Activated naive CD8-positive, alpha-beta T cell treated with anti-CD3 and anti-CD28 coated beads, Interleukin-2, amount 10 ng/mL, durations not matched to agents 7 days and 5 days (primary cell): ENCODE measurements at regions not wholly inside any gene's neighbourhood (a gene's known extent, or its start where the extent isn't known, plus 50 kb on each side); places are given as distances from the start of the nearest gene placed in this dataset.

Source experiments
- ATAC-seq: fragments of 150-1000 bp; cut with Tn5 transposase; one replicate; pipeline ENCODE4 v1.10.0; 2021; ENCODE audit warnings: low read depth, moderate library complexity
- POLR2A ChIA-PET: fragments of 350-600 bp; sonication (Branson Sonifier 250); formaldehyde crosslinking; loops from one replicate; lab custom pipeline; 2021; ENCODE audit warnings: antibody characterized with exemption; lab: Charles Lee
- DNase-seq: peaks from one replicate; pipeline ENCODE4 v3.0.0; 2021
- H3K27ac Mint-ChIP-seq: one replicate; pipeline ENCODE4 v1.8.0; 2022; ENCODE audit warnings: mild to moderate bottlenecking, mixed read lengths
- H3K27me3 Mint-ChIP-seq: one replicate; pipeline ENCODE4 v1.8.0; 2022; ENCODE audit warnings: mild to moderate bottlenecking, moderate library complexity, mixed read lengths
- H3K36me3 Mint-ChIP-seq: one replicate; pipeline ENCODE4 v1.8.0; 2021; ENCODE audit warnings: mild to moderate bottlenecking, mixed read lengths
- H3K4me1 Mint-ChIP-seq: one replicate; pipeline ENCODE4 v1.8.0; 2021; ENCODE audit warnings: mixed read lengths
- H3K4me3 Mint-ChIP-seq: one replicate; pipeline ENCODE4 v1.8.0; 2022; ENCODE audit warnings: mild to moderate bottlenecking, moderate library complexity, mixed read lengths
- H3K9me3 Mint-ChIP-seq: one replicate; pipeline ENCODE4 v1.8.0; 2021; ENCODE audit warnings: mixed read lengths

DNA sequence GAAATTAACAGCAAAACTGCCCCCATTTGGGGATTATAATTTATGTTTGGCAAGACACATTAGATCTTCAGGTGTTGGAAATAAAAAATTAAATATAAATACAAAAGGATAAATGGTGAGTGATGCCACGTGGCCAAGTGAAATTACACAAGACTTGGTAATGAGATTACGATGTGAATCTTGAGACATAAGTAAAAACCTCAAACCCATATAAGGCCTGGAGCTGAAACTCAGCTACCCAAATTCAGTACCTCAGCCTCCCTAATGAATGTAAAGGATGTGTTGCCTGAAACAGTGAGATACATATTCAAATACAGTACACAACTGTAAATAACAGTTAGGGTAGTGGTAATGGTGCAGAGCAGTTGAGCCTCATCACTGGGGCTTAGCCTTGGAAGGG lies 1146.6 kb downstream of the OTOL1 start:
- H3K36me3 Mint-ChIP-seq = no peaks in the 10 kb centered on the region
- no peaks in the 10 kb centered on the region for H3K27me3 Mint-ChIP-seq
- DNase-seq (no peak), ATAC-seq (no peak)
- no peak overlapping the region for H3K4me3 Mint-ChIP-seq
- POLR2A ChIA-PET = no interaction called here
- no peaks in the 10 kb centered on the region for H3K9me3 Mint-ChIP-seq
- H3K4me1 Mint-ChIP-seq = no peaks in the 10 kb centered on the region
- H3K27ac Mint-ChIP-seq = no peak overlapping the region

DNA sequence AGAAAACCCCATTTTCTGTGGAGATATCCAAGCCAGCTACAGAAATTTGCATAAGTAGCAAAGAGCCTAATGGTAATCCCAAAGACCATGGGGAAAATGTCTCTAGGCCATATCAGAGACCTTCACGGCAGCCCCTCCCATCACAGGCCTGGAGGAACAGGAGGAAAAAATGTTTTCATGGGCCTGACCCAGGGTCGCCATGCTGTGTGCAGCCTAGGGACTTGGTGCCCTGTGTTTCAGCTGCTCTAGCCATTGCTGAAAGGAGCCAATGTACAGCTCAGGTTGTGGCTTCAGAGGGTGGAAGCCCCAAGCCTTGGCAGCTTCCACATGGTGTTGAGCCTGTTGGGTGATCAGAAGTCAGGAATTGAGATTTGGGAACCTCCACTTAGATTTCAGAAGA lies 1150.7 kb downstream of the OTOL1 start:
- H3K9me3 Mint-ChIP-seq = no peaks in the 10 kb centered on the region
- no peaks in the 10 kb centered on the region for H3K36me3 Mint-ChIP-seq
- no peak overlapping the region for H3K27ac Mint-ChIP-seq
- no peak for DNase-seq
- H3K27me3 Mint-ChIP-seq = no peaks in the 10 kb centered on the region
- no peak overlapping the region for H3K4me3 Mint-ChIP-seq
- no peaks in the 10 kb centered on the region for H3K4me1 Mint-ChIP-seq
- no peak for ATAC-seq
- POLR2A ChIA-PET = no interaction called here

DNA sequence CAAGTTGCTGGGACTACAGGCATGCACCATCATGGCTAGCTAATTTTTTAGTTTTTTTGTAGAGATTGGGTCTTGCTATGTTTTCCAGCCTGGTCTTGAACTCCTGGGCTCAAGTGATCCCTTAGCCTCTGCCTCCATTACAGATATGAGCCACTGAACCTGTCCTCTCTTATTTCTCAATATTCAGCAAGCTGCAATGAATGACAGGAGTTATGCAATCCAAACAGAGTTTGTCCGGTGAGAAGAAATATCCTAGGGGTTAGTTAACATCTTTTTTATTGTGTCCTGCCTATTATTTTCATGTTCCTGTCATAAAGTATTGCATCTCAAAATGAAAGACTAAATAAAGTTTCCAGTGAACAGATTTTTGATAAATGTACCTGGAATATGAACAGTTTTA lies 1161.4 kb downstream of the OTOL1 start:
- no peaks in the 10 kb centered on the region for H3K4me1 Mint-ChIP-seq
- H3K27ac Mint-ChIP-seq = no peak overlapping the region
- H3K36me3 Mint-ChIP-seq = no peaks in the 10 kb centered on the region
- H3K4me3 Mint-ChIP-seq = no peak overlapping the region
- no peak for DNase-seq
- no peaks in the 10 kb centered on the region for H3K27me3 Mint-ChIP-seq
- POLR2A ChIA-PET = no interaction called here
- peaks cover 2% of the 10 kb centered on the region for H3K9me3 Mint-ChIP-seq
- ATAC-seq = no peak

DNA sequence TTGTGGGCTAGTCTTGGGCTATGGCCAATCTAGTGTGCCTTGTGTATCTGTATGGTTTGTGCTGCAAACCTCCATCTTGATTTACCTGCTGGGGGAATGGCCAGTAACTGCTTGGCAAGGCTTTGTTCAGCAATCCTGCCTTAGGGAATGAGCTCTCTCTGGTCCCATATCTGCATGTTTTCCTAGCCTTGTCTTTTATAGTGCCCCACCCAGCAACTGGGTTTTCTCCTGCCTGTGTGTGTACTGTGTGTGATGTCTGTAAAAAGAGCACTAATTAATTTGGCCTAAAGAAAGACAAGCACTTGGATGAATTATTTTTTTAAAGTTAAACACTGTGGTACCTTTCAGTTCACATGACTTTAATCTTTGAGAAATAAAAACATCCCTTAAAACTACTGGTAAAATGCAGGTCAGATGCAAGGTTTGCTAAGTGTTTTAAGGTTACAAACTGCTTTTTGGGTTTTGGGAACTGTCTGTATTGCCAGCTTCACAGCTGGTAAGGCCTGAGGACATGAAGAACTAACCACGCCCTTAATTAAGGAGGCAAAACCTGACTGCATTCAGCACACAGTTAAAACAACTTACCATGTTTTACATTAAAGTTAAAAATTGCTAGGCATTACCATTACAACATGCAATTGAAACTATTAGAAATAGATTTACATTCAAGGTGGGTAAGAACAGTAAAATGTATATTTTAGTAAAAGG lies 1169.2 kb downstream of the OTOL1 start:
- ATAC-seq (no peak), DNase-seq (no peak)
- Mint-ChIP-seq H3K36me3 (no peaks in the 10 kb centered on the region), H3K4me3 (no peak overlapping the region), H3K9me3 (no peaks in the 10 kb centered on the region), H3K27me3 (no peaks in the 10 kb centered on the region), H3K27ac (no peak overlapping the region), H3K4me1 (no peaks in the 10 kb centered on the region)
- POLR2A ChIA-PET = no interaction called here

DNA sequence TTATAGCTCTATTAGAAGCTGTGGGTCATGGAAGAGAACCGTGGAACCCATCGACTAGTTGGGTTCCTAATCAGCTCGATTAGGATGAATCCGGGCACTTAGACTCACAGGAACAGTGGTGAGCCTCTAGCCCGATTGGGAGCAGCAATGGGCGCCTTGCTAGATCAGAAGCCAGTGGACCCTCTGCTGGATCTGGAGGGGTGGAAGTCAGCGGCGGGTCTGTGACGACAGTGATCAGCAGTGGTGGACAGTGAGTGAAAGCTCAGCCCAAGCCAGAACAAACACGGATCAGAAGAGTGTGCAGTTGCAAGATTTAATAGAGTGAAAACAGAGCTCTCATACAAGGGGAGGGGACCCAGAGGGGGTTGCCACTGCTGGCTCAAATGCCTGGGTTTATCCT lies 1170.2 kb downstream of the OTOL1 start:
- DNase-seq (no peak), ATAC-seq (no peak)
- Mint-ChIP-seq H3K4me3 (no peak overlapping the region), H3K9me3 (no peaks in the 10 kb centered on the region), H3K27ac (no peak overlapping the region), H3K36me3 (no peaks in the 10 kb centered on the region), H3K4me1 (no peaks in the 10 kb centered on the region), H3K27me3 (no peaks in the 10 kb centered on the region)
- POLR2A ChIA-PET = no interaction called here

DNA sequence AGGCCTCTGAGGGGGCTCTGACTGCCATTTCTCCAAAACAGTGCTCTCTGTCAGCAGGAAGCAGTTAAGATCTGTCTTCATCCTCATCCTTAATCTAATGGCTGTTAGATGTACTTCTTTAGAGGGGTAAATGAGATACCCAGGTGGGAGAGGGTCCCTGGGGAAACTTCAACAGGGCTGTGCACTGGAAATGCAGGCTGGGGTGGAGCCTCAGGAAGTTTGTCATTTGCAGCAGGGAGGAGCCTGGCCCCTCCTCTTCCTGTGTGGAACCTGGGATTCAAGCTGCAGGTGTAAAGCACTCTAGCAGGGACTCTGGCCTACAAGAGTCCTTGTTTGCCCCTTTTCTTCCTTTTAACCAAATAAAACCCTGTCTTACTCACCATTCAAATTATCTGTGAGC lies 1173.6 kb downstream of the OTOL1 start:
- Mint-ChIP-seq H3K36me3 (no peaks in the 10 kb centered on the region), H3K4me3 (no peak overlapping the region), H3K9me3 (no peaks in the 10 kb centered on the region), H3K27me3 (no peaks in the 10 kb centered on the region), H3K27ac (no peak overlapping the region), H3K4me1 (no peaks in the 10 kb centered on the region)
- no peak for DNase-seq
- POLR2A ChIA-PET = no interaction called here
- no peak for ATAC-seq

DNA sequence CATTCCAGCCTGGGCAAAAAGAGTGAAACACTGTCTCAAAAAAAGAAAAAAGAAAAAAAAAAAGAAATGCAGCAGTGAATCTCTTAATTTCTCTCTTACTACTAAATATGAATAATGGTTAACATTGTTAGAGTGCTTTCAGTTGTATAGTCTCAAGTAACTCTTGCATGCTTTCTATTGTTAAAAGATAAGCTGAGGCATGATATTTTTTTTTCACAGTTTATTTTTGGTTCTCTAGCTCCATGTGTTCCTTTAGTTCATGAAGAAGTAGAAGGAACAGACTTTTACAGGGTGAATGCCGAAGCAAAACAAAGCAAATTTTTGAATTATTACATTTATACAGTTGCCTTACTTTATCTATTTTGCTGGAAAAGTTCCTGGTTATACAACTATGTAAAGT lies 1180.9 kb downstream of the OTOL1 start:
- ATAC-seq (no peak), DNase-seq (no peak)
- Mint-ChIP-seq H3K27me3 (no peaks in the 10 kb centered on the region), H3K4me3 (no peak overlapping the region), H3K36me3 (no peaks in the 10 kb centered on the region), H3K4me1 (no peaks in the 10 kb centered on the region), H3K9me3 (no peaks in the 10 kb centered on the region), H3K27ac (no peak overlapping the region)
- POLR2A ChIA-PET = no interaction called here

- H3K36me3 Mint-ChIP-seq = no peaks in the 10 kb centered on the region
- no peak overlapping the region for H3K27ac Mint-ChIP-seq
- DNase-seq (no peak), ATAC-seq (no peak)
- no peaks in the 10 kb centered on the region for H3K27me3 Mint-ChIP-seq
- no peaks in the 10 kb centered on the region for H3K4me1 Mint-ChIP-seq
- no peaks in the 10 kb centered on the region for H3K9me3 Mint-ChIP-seq
- POLR2A ChIA-PET = no interaction called here
- no peak overlapping the region for H3K4me3 Mint-ChIP-seq
Measured at GRCh38 chr3:162678941-162679340, 1182.3 kb downstream of the OTOL1 start.

DNA sequence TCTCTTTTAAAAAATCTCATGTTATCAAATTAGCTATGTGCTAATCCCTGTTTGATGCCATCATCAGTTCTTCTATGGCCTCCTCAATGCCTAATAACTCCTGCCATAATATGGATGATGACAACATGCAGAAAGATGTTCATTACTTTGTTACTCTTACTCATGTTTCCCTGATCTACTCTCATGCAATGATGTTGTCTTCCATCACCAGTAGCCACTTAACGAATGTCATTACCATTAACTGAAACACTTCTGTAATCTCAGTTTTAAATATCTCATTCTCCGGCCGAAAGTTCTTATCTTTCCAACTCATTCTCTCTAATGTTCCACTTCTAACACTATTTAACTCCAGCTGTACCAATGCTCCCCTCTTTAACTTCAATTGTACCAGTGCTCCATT lies 1187.7 kb downstream of the OTOL1 start:
- DNase-seq (no peak), ATAC-seq (no peak)
- no peaks in the 10 kb centered on the region for H3K36me3 Mint-ChIP-seq
- no peaks in the 10 kb centered on the region for H3K27me3 Mint-ChIP-seq
- H3K4me1 Mint-ChIP-seq = no peaks in the 10 kb centered on the region
- peaks cover 2% of the 10 kb centered on the region for H3K9me3 Mint-ChIP-seq
- POLR2A ChIA-PET = no interaction called here
- no peak overlapping the region for H3K27ac Mint-ChIP-seq
- no peak overlapping the region for H3K4me3 Mint-ChIP-seq

DNA sequence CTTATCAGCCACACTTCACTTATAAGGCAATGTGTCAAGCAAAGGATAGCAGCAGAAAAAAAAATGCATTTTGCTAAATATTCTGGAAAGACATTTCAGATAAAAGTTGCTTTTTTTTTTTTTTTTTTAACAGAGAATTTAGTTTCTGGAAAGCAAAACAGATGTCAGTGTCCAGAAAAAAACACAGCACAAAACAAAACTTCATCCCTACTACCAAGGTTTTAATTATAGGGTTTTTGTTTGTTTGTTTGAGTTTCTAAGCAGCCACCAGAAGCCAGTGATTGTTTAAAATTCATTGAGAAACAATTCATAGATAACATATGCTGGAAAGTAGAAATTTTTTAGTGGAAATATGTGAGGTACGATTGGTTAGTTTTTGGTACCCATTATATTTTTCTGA lies 1202.7 kb downstream of the OTOL1 start:
- H3K9me3 Mint-ChIP-seq = peaks cover 2% of the 10 kb centered on the region
- no peaks in the 10 kb centered on the region for H3K27me3 Mint-ChIP-seq
- DNase-seq = no peak
- H3K27ac Mint-ChIP-seq = no peak overlapping the region
- POLR2A ChIA-PET = no interaction called here
- H3K36me3 Mint-ChIP-seq = no peaks in the 10 kb centered on the region
- ATAC-seq = no peak
- H3K4me1 Mint-ChIP-seq = no peaks in the 10 kb centered on the region
- no peak overlapping the region for H3K4me3 Mint-ChIP-seq

- Mint-ChIP-seq H3K27ac (no peak overlapping the region), H3K4me3 (no peak overlapping the region), H3K36me3 (no peaks in the 10 kb centered on the region), H3K27me3 (no peaks in the 10 kb centered on the region), H3K4me1 (no peaks in the 10 kb centered on the region), H3K9me3 (peaks cover 2% of the 10 kb centered on the region)
- POLR2A ChIA-PET = no interaction called here
- DNase-seq (no peak), ATAC-seq (no peak)
Measured at GRCh38 chr3:162701211-162701610, 1204.6 kb downstream of the OTOL1 start.

DNA sequence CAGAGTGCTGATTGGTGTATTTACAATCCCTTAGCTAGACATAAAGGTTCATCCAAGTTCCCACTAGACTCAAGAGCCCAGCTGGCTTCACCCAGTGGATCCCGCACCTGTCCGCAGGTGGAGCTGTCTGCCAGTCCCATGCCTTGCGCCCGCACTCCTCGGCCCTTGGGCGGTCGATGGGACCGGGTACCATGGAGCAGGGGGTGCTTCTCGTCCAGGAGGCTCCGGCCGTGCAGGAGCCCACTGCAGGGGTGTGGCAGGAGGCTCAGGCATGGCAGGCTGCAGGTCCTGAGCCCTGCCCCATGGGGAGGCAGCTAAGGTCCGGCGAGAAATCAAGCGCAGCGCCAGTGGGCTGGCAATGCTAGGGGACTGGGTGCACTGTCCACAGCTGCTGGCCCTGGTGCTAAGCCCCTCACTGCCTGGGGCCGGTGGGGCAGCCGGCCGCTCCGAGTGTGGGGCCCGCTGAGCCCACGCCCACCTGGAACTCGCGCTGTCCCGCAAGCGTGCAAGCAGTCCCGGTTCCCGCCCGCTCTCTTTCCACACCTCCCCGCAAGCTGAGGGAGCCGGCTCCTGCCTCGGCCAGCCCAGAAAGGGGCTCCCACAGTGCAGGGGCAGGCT lies 1206.3 kb downstream of the OTOL1 start:
- POLR2A ChIA-PET = no interaction called here
- Mint-ChIP-seq H3K9me3 (peaks cover 2% of the 10 kb centered on the region), H3K36me3 (no peaks in the 10 kb centered on the region), H3K4me3 (no peak overlapping the region), H3K4me1 (no peaks in the 10 kb centered on the region), H3K27me3 (no peaks in the 10 kb centered on the region), H3K27ac (no peak overlapping the region)
- no peak for ATAC-seq
- DNase-seq = no peak

DNA sequence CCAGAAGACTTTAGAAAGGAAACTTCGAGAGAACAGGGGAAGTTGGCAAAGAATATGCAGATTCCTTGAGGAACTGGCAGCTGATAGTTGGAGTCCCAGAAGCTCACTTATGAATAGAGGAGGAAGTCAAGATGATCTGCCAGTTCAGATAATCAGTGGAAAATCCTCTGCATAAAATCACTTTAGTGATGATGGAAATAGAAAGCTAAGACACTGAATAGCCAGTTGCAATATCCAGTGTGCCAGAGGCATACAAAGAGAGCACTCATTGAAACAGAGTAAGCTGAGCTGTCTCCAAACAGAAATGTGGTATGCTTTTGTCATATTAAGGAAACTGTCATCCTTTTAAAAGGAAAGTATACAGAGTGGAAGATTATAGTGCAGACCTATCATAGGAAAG lies 1207.6 kb downstream of the OTOL1 start:
- no peaks in the 10 kb centered on the region for H3K36me3 Mint-ChIP-seq
- ATAC-seq (no peak), DNase-seq (no peak)
- H3K27ac Mint-ChIP-seq = no peak overlapping the region
- no peaks in the 10 kb centered on the region for H3K27me3 Mint-ChIP-seq
- H3K4me3 Mint-ChIP-seq = no peak overlapping the region
- no peaks in the 10 kb centered on the region for H3K4me1 Mint-ChIP-seq
- H3K9me3 Mint-ChIP-seq = peaks cover 3% of the 10 kb centered on the region
- POLR2A ChIA-PET = no interaction called here

- Mint-ChIP-seq H3K9me3 (peaks cover 3% of the 10 kb centered on the region), H3K27me3 (no peaks in the 10 kb centered on the region), H3K36me3 (no peaks in the 10 kb centered on the region), H3K4me3 (no peak overlapping the region), H3K4me1 (no peaks in the 10 kb centered on the region), H3K27ac (no peak overlapping the region)
- DNase-seq = no peak
- POLR2A ChIA-PET = no interaction called here
- no peak for ATAC-seq
Measured at GRCh38 chr3:162704799-162705385, 1208.3 kb downstream of the OTOL1 start.
